Astrocyte (in vitro differentiated cells and primary cell): ENCODE measurements at regions not wholly inside any gene's neighbourhood (a gene's known extent, or its start where the extent isn't known, plus 50 kb on each side); places are given as distances from the start of the nearest gene placed in this dataset.

ENCODE experiments used
- EZH2 ChIP-seq: IDR thresholded peaks from 2 replicates; pipeline ENCODE4 v1.6.1; 2012; ENCODE audit warnings: mild to moderate bottlenecking, low read length, inconsistent platforms; ENCODE audit not compliant: insufficient read depth
- TF ChIP-seq, protein P1 (sequence below): IDR thresholded peaks from 2 replicates; pipeline ENCODE4 v1.5.1; 2011; ENCODE audit warnings: low read depth, mild to moderate bottlenecking, inconsistent platforms, low read length, moderate library complexity; ENCODE audit not compliant: insufficient read depth

DNA sequence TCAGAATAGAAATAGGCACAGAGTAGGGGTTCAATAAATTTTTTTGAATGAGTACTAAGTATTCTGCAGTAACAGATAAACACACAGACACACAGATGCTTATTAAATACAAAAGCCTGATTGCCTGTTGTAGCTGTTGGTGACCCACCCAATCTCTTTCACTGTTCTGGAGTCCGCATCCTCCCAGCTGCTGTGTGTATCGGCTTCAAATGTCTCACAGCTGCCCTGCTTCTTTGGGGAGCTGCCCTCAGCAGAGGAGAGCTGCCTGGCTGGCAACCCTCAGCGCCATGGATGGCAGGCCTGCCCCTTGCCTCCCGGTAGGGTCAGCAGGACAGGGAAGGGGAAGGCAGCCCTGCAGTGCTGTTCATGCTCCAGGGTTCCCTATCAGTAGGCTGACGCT is 50.5 kb upstream of the PRNP start:
- TF ChIP-seq, protein P1, sequence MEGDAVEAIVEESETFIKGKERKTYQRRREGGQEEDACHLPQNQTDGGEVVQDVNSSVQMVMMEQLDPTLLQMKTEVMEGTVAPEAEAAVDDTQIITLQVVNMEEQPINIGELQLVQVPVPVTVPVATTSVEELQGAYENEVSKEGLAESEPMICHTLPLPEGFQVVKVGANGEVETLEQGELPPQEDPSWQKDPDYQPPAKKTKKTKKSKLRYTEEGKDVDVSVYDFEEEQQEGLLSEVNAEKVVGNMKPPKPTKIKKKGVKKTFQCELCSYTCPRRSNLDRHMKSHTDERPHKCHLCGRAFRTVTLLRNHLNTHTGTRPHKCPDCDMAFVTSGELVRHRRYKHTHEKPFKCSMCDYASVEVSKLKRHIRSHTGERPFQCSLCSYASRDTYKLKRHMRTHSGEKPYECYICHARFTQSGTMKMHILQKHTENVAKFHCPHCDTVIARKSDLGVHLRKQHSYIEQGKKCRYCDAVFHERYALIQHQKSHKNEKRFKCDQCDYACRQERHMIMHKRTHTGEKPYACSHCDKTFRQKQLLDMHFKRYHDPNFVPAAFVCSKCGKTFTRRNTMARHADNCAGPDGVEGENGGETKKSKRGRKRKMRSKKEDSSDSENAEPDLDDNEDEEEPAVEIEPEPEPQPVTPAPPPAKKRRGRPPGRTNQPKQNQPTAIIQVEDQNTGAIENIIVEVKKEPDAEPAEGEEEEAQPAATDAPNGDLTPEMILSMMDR, result no peak
- TF ChIP-seq EZH2, result no peak
